ENCODE measurements at regions not wholly inside any gene's neighbourhood (a gene's known extent, or its start where the extent isn't known, plus 50 kb on each side); places are given as distances from the start of the nearest gene placed in this dataset.

DNA sequence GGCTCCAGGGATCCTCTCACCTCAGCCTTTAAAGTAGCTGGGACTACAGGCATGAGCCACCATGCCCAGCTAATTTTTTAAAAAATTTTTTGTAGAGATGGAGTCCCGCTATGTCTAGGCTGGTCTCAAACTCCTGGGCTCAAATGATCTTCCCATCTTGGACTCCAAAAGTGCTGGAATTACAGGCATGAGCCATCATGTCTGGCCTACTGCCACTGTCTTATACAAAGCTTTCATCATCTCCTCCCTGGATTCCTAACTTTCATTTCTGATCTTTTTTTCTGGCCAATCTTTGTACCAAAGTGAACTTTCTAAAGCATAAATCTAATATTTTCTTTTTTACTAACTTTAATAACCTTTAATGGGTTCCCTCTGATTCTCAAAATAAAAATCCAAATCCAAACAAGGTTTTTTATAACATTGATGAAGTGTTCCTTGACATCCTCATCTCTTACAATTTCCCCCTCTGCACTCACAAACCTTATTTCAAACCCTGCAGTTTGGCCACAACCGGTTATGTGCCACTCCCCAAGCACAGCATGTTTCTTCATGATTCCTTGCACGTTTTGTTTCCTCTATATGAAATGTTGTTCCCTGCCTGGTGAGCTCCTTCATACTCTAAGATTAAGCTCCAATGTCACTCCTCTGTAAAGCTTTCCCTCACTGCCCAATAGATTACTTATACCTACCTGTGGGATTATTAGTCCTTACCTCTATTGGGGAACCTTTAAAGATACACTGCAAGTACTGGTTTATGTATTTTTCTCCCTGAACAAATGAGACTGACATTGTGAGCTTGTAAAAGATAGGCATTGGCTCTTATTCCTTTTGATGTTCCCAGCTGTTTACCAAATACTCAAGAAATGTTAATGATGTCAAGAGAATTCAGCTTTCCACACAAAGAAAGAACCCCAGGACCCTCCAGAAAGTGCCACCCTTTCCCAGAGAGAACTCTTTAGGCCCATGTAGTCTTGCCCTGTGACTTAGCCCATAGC is 101.7 kb downstream of the HOXA1 start:
- Histone ChIP-seq H3K9ac (ENCODE audit: low read length) (no peak overlapping the region), H3K18ac (ENCODE audit: low read length) (no peak overlapping the region), H3K4me2 (ENCODE audit: low read length) (no peak overlapping the region), H2BK5ac (ENCODE audit: low read depth, low read length, poor library complexity) (no peak overlapping the region), H3K14ac (ENCODE audit: low read length) (no peak overlapping the region), H3K27me3 (ENCODE audit: insufficient read depth, low read length) (no peaks in the 10 kb centered on the region), H3K79me2 (ENCODE audit: control insufficient read depth, insufficient read depth, low read length, poor library complexity) (no peaks in the 10 kb centered on the region), H3K27ac (ENCODE audit: low read depth, low read length) (no peak overlapping the region), H2BK120ac (ENCODE audit: insufficient read depth, low read length, poor library complexity) (no peak overlapping the region), H4K8ac (ENCODE audit: low read depth, low read length) (no peak overlapping the region), H3K79me1 (ENCODE audit: low read length) (no peaks in the 10 kb centered on the region), H2BK12ac (ENCODE audit: low read length) (no peak overlapping the region), H3K4me3 (ENCODE audit: low read depth, low read length) (no peak overlapping the region), H3K36me3 (ENCODE audit: control insufficient read depth in 1 of 2, insufficient read depth in 2 of 2, low read length in 2 of 2) (no peaks in the 10 kb centered on the region), H4K12ac (ENCODE audit: low read depth, low read length) (no peak overlapping the region), H3K4me1 (ENCODE audit: control insufficient read depth in 1 of 2, insufficient read depth in 2 of 2, low read length in 2 of 2) (no peaks in the 10 kb centered on the region), H3K23ac (ENCODE audit: low read length) (no peak overlapping the region), H4K91ac (ENCODE audit: low read depth, low read length) (no peak overlapping the region), H2AFZ (ENCODE audit: insufficient read depth, low read length, poor library complexity) (no peak overlapping the region), H2AK5ac (ENCODE audit: low read length) (no peak overlapping the region), H3K9me3 (ENCODE audit: insufficient read depth, low read depth, low read length) (peaks cover 4% of the 10 kb centered on the region), H3K4ac (ENCODE audit: low read depth, low read length) (no peak overlapping the region)
- WGBS (ENCODE audit: extremely low coverage, insufficient coverage, insufficient read length), result no CpG with 5 or more reads among the region's 3 CpGs
- DNase-seq, result no peak

GRCh38 chr7:26992670-26993069 is 103.1 kb downstream of the HOXA1 start:
- no peak overlapping the region for H3K23ac ChIP-seq (ENCODE audit: low read length)
- no peak for DNase-seq
- no peak overlapping the region for H3K18ac ChIP-seq (ENCODE audit: low read length)
- peaks cover 3% of the 10 kb centered on the region for H3K9me3 ChIP-seq (ENCODE audit: insufficient read depth, low read depth, low read length)
- no peak overlapping the region for H3K4ac ChIP-seq (ENCODE audit: low read depth, low read length)
- H2BK120ac ChIP-seq (ENCODE audit: insufficient read depth, low read length, poor library complexity), result no peak overlapping the region
- no peak overlapping the region for H4K12ac ChIP-seq (ENCODE audit: low read depth, low read length)
- no peak overlapping the region for H2AK5ac ChIP-seq (ENCODE audit: low read length)
- H3K79me2 ChIP-seq (ENCODE audit: control insufficient read depth, insufficient read depth, low read length, poor library complexity), result no peaks in the 10 kb centered on the region
- no peak overlapping the region for H2BK5ac ChIP-seq (ENCODE audit: low read depth, low read length, poor library complexity)
- no peak overlapping the region for H4K91ac ChIP-seq (ENCODE audit: low read depth, low read length)
- no peak overlapping the region for H2BK12ac ChIP-seq (ENCODE audit: low read length)
- no peaks in the 10 kb centered on the region for H3K79me1 ChIP-seq (ENCODE audit: low read length)
- no peak overlapping the region for H3K14ac ChIP-seq (ENCODE audit: low read length)
- H3K4me2 ChIP-seq (ENCODE audit: low read length), result no peak overlapping the region
- H3K4me3 ChIP-seq (ENCODE audit: low read depth, low read length), result no peak overlapping the region
- no peak overlapping the region for H2AFZ ChIP-seq (ENCODE audit: insufficient read depth, low read length, poor library complexity)
- no CpG with 5 or more reads among the region's 7 CpGs for WGBS (ENCODE audit: extremely low coverage, insufficient coverage, insufficient read length)
- no peak overlapping the region for H4K8ac ChIP-seq (ENCODE audit: low read depth, low read length)
- H3K27ac ChIP-seq (ENCODE audit: low read depth, low read length), result no peak overlapping the region
- no peaks in the 10 kb centered on the region for H3K27me3 ChIP-seq (ENCODE audit: insufficient read depth, low read length)
- no peak overlapping the region for H3K9ac ChIP-seq (ENCODE audit: low read length)
- no peaks in the 10 kb centered on the region for H3K4me1 ChIP-seq (ENCODE audit: control insufficient read depth in 1 of 2, insufficient read depth in 2 of 2, low read length in 2 of 2)
- no peaks in the 10 kb centered on the region for H3K36me3 ChIP-seq (ENCODE audit: control insufficient read depth in 1 of 2, insufficient read depth in 2 of 2, low read length in 2 of 2)

- Histone ChIP-seq H3K9me3 (ENCODE audit: insufficient read depth, low read depth, low read length) (no peaks in the 10 kb centered on the region), H3K4me3 (ENCODE audit: low read depth, low read length) (no peak overlapping the region), H3K79me1 (ENCODE audit: low read length) (no peaks in the 10 kb centered on the region), H4K12ac (ENCODE audit: low read depth, low read length) (no peak overlapping the region), H3K4me1 (ENCODE audit: control insufficient read depth in 1 of 2, insufficient read depth in 2 of 2, low read length in 2 of 2) (no peaks in the 10 kb centered on the region), H3K23ac (ENCODE audit: low read length) (no peak overlapping the region), H3K27me3 (ENCODE audit: insufficient read depth, low read length) (no peaks in the 10 kb centered on the region), H3K36me3 (ENCODE audit: control insufficient read depth in 1 of 2, insufficient read depth in 2 of 2, low read length in 2 of 2) (no peaks in the 10 kb centered on the region), H2BK120ac (ENCODE audit: insufficient read depth, low read length, poor library complexity) (no peak overlapping the region), H2BK12ac (ENCODE audit: low read length) (no peak overlapping the region), H2AK5ac (ENCODE audit: low read length) (no peak overlapping the region), H3K27ac (ENCODE audit: low read depth, low read length) (no peak overlapping the region), H2AFZ (ENCODE audit: insufficient read depth, low read length, poor library complexity) (no peak overlapping the region), H3K14ac (ENCODE audit: low read length) (no peak overlapping the region), H3K9ac (ENCODE audit: low read length) (no peak overlapping the region), H2BK5ac (ENCODE audit: low read depth, low read length, poor library complexity) (no peak overlapping the region), H4K8ac (ENCODE audit: low read depth, low read length) (no peak overlapping the region), H3K4me2 (ENCODE audit: low read length) (no peak overlapping the region), H4K91ac (ENCODE audit: low read depth, low read length) (no peak overlapping the region), H3K18ac (ENCODE audit: low read length) (no peak overlapping the region), H3K4ac (ENCODE audit: low read depth, low read length) (no peak overlapping the region), H3K79me2 (ENCODE audit: control insufficient read depth, insufficient read depth, low read length, poor library complexity) (no peaks in the 10 kb centered on the region)
- no peak for DNase-seq
- no CpG with 5 or more reads among the region's 6 CpGs for WGBS (ENCODE audit: extremely low coverage, insufficient coverage, insufficient read length)
Observed at GRCh38 chr7:26991796-26992195, 104.0 kb downstream of the HOXA1 start.

DNA sequence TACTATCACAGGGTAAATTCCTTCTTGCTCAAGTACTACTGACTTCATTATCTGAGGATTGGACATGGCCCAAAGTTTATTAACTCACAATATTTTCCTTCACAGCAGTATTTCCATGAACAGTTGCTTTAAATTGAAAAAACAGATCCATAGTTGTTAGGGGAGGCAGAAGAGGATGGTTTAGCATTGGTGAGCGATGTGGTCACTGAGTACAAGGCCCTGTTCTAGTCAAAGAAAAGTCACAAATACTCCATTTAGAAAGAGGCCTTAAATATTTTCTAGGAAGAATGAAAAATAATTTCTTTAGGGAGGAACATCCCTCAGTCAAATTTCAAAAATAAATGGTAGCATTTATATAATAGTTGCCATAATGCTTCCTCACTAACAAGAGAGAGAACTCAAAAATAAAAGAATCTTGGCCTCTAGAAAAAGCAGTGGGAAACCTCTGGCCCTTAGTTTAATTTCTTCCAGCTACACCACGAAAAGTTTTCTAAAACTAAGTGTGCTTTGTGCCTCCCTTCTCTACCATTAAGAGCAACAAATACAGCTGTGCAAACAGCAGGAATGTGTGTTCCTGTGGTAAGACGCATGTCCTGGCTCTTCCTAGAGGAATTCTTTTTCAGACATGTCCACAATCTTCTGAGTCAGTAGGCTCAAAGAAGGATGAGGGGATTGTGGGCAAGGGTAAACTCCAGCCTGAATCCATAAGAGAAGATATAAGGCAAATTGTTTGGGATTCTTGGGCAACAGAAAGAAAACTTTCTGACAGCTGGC is 105.7 kb downstream of the HOXA1 start:
- Histone ChIP-seq H2AK5ac (ENCODE audit: low read length) (no peak overlapping the region), H2AFZ (ENCODE audit: insufficient read depth, low read length, poor library complexity) (no peak overlapping the region), H3K79me2 (ENCODE audit: control insufficient read depth, insufficient read depth, low read length, poor library complexity) (no peaks in the 10 kb centered on the region), H3K23ac (ENCODE audit: low read length) (no peak overlapping the region), H3K9ac (ENCODE audit: low read length) (no peak overlapping the region), H3K18ac (ENCODE audit: low read length) (no peak overlapping the region), H2BK5ac (ENCODE audit: low read depth, low read length, poor library complexity) (no peak overlapping the region), H2BK12ac (ENCODE audit: low read length) (no peak overlapping the region), H3K4ac (ENCODE audit: low read depth, low read length) (no peak overlapping the region), H3K4me1 (ENCODE audit: control insufficient read depth in 1 of 2, insufficient read depth in 2 of 2, low read length in 2 of 2) (no peaks in the 10 kb centered on the region), H3K4me2 (ENCODE audit: low read length) (no peak overlapping the region), H3K9me3 (ENCODE audit: insufficient read depth, low read depth, low read length) (no peaks in the 10 kb centered on the region), H3K27ac (ENCODE audit: low read depth, low read length) (no peak overlapping the region), H3K14ac (ENCODE audit: low read length) (no peak overlapping the region), H3K36me3 (ENCODE audit: control insufficient read depth in 1 of 2, insufficient read depth in 2 of 2, low read length in 2 of 2) (no peaks in the 10 kb centered on the region), H3K4me3 (ENCODE audit: low read depth, low read length) (no peak overlapping the region), H2BK120ac (ENCODE audit: insufficient read depth, low read length, poor library complexity) (no peak overlapping the region), H3K27me3 (ENCODE audit: insufficient read depth, low read length) (no peaks in the 10 kb centered on the region), H4K12ac (ENCODE audit: low read depth, low read length) (no peak overlapping the region), H4K8ac (ENCODE audit: low read depth, low read length) (no peak overlapping the region), H4K91ac (ENCODE audit: low read depth, low read length) (no peak overlapping the region), H3K79me1 (ENCODE audit: low read length) (no peaks in the 10 kb centered on the region)
- WGBS (ENCODE audit: extremely low coverage, insufficient coverage, insufficient read length), result no CpG with 5 or more reads among the region's 3 CpGs
- no peak for DNase-seq

Measured in trophoblast cell (in vitro differentiated cells and primary cell).